IPS DF 19.7 (cell line): ENCODE measurements at regions not wholly inside any gene's neighbourhood (a gene's known extent, or its start where the extent isn't known, plus 50 kb on each side); places are given as distances from the start of the nearest gene placed in this dataset.

ENCODE experiments used
- DNase-seq: peaks from one replicate; pipeline ENCODE4 v3.0.0-alpha.2; 2013; ENCODE audit warnings: low read depth, low spot score

GRCh38 chr7:28360739-28361138 is 51.6 kb upstream of the CREB5 start:
- no peak for DNase-seq

GRCh38 chr7:28361551-28361950 is 50.8 kb upstream of the CREB5 start:
- DNase-seq: no peak

GRCh38 chr7:28362182-28362581 is 50.1 kb upstream of the CREB5 start:
- no peak for DNase-seq
